HG02938 (cell line): ENCODE measurements at regions not wholly inside any gene's neighbourhood (a gene's known extent, or its start where the extent isn't known, plus 50 kb on each side); places are given as distances from the start of the nearest gene placed in this dataset.
"Not testable (repeated sequence)": the region's sequence is repeated elsewhere in the genome, so short reads cannot be mapped to it uniquely, and the experiment has no call there.

ENCODE experiments used
- ATAC-seq: cut with Tn5 transposase; IDR thresholded peaks from one replicate; pipeline ENCODE4 v1.9.1; 2021; ENCODE audit warnings: mild to moderate bottlenecking, moderate library complexity; ENCODE audit not compliant: unreplicated experiment

DNA sequence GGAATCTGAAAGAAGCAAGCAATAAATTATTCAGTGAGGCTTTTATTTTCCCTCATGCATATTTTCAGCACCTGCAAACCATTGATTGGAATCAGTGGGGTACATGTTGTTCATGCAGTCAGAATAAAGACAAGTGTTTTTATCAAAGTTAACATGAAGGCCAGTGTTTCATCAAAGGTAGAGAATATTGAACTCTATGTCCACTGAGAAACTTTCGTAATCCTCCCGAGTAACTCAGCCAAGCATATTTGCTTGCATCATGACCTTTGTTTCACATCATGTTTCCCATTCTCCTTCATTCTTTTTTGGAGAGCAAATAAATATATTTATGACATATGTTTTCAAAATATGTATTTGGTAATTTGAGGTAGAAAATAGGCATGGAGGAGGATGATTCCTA is 663.1 kb downstream of the SH2D4B start:
- ATAC-seq = no peak

DNA sequence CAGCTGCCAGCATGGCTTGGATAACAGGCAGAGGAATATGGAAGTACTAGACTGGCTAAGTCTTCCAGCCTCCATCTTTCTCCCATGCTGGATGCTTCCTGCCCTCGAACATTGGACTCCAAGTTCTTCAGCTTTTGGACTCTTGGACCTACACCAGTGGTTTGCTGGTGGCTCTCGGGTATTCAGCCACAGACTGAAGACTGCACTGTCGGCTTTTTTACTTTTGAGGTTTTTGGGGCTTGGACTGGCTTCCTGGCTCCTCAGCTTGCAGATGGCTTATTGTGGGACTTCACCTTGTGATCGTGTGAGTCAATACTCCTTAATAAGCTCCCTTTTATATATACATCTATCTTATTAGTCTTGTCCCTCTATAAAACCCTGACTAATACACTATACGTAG is 667.6 kb upstream of the NRG3 start:
- ATAC-seq = not testable (repeated sequence)

DNA sequence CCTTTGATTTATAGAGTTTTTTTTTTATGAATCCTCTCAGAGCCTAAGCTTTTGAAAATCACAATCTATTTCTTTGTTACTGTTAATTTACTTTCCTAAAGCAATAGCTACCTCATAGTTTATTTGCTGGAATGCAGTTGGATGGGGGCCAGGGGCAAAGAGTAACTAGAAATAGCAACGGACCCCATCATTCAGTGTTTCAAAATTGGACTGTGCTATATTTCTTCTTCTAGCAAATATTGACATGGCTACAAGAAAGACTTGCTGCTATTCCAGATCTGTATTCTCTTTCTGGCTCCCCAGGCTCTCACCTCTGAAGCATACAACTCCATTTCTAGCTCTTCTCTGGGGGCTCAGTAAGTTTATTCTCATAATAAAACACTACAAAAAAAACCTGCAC is 661.6 kb upstream of the NRG3 start:
- ATAC-seq = no peak

DNA sequence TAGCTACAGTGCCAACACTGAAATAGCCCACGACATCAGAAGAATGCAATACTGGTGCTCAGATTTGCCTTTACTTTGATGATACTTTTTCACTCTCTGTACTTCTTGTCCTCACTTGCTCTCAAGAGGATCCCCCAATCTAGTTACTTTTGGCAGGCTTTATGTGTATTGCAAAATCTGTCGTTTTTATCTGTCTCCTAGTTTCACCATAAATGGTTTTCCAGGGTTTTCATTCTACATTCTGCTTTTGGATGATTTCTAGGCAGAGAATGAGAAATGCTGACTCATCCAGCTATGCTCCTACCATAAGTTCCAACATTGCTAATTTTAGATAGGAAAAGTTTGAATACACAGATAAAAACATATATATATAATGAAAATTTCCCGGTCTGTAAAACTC is 659.5 kb upstream of the NRG3 start:
- ATAC-seq = no peak

DNA sequence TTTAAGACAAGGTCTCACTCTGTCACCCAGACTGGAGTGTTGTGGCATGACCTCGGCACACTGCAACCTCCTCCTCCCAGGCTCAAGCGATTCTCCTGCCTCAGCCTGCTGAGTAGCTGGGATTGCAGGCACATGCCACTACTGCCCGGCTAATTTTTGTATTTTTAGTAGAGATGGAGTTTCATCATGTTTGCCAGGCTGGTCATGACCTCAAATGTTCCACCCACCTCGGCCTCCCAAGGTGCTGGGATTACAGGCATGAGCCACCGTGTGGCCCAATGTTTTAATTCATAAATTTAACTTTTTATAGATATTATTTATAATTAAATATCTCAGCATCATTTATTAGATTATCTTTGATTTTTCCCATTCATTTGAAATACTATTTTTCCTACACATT is 658.0 kb upstream of the NRG3 start:
- ATAC-seq = no peak

DNA sequence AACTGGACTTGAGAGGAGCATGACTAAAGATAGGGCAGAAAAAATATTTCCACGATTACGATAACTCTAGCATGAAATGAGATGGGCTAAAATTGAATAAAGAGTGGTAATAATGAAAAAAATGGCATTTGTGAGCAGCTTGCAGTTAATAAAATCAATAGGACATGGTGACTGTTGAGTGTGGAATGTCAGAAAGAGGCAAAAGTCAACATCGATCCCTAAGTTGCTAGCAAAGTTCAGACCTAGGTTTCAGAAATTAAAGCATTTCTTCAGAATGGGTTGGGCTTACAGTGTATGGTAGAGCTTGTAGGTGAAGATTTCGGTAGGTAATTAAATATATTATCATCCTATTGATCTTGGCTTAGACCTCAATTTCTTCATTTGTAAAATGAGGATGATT is 656.7 kb upstream of the NRG3 start:
- ATAC-seq = no peak

DNA sequence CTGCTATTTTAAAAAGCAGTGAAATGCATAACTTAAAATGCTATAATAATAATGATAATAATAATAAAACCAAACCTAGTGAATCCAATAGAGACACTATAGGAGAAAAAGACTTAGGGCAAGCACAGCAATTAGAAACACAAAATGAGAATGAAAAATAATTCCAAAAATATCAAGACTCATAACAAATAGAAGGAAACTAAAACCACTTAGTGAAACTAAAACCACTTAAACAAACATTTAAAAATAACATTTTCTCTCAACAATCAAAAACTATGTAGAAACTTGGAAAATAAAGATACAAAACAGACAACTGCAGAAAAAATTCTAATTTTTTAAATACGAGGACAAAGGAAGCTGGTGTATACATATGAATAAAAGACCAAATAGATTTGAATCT is 655.2 kb upstream of the NRG3 start:
- ATAC-seq = no peak

DNA sequence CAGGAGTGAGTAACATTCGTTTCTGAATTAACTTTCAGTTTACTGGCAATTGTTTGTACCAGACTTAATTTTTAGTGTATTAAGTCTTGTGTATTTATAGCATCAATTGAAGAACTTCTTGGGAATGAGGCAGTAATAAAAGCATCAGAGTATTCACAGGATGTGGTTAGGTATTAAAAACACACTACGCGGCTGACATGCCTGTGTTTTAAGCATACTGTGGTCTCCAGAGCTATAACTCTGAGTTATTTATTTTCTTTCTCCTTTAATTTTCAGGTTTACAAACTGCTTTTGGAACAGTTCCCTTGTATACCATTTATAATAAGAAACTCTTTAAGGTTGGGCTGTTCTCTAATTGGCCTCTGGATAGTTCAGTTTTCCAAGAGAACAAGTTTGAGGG is 626.1 kb upstream of the NRG3 start:
- no peak for ATAC-seq

DNA sequence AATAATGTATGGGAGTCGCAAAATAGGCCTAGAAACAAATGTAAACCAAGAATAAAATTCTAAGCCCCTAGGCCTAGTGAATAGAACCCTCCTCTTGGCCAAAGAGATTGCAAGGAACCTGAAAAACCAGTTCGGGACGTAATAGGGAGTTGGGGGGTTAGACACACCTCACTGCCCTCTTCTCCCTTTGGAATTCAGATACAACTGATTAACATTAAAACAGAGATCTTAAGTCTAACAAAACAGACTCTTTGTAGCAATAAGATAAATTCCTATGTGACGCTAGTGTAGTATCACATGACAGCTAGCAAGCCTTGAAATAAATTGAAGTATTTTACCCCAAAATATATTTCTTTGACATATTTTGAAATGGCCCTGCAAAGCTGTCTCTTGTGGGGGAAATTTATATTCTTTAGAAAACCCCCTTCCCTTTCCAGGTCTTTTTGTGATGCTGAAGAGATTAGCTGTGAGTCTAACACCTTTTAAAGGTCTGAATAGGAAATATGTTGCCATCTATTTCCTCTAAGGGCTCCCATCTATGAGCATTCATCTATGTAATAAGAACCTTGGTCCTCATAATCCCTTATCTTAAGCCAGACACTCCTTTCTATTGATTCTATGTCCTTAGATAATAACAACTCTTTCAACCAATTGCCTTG is 623.4 kb upstream of the NRG3 start:
- no peak for ATAC-seq

DNA sequence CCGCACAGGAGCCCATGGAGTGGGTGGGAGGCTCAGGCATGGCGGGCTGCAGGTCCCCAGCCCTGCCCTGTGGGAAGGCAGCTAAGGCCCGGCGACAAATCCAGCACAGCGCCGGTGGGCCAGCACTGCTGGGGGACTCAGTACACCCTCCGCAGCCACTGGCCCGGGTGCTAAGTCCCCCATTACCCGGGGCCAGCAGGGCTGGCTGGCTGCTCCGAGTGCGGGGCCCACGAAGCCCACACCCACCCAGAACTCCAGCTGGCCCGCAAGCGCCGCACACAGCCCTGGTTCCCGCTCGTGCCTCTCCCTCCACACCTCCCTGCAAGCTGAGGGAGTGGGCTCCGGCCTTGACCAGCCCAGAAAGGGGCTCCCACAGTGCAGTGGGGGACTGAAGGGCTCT is 610.0 kb upstream of the NRG3 start:
- ATAC-seq = not testable (repeated sequence)

DNA sequence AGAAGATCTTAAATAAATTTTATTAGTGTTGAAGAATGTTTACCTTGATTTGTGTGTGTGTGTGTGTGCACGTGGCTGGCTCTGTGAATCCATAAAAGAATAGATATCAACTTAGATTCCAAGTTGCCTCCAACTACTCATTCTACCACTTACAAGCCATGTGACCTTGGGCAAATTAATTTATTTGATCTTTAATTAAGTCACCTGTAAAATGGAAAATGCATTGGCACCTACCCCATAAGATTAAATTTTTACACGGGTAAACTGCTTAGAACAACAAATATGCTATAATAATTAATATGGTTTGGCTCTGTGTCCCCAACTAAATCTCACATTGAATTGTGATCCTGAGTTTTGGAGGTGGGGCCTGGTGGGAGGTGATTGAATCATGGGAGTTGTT is 604.9 kb upstream of the NRG3 start:
- ATAC-seq = no peak

DNA sequence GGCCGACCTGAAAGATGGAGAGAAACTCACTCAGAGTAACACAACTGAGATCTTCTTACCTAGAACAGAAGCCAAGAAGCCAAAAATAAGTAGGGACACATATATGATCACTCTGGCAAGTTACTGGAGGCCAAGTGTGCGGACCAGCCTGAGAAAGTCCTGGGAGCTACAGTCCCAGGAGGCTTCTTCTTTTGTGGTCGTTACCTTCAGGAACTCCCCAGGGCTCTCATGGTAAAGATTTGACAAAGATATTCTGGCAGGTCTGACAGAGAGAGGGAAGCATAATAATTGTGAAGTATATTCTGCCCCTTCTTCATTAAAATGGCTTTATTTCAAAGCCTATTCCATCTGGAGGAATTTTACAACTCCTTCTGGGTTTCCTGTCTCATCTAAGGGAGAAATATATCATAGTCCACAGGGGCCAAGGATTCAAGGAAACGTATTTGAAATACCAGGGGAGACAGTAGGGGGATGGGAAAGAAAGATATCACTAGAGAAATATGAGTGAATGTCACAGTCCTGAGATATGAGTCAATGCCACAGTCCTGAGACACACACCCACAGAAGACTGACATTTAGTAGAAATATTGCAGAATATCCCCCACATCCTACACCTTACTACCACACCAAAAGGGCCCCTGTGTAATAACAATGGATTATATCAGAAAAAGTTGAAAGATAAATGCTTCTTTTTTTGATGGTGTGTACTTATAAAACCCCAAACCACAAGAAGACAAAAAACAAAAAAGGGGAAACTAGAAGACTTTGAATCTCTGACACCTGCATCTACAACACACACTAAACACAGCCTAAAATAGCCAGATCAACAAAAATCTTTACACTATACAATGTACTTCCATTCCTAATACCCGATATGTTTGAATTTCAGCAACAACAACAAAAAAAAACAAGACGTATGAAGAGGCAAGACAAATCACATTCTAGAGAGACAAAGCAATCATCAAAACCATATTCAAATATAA is 594.2 kb upstream of the NRG3 start:
- ATAC-seq = no peak

DNA sequence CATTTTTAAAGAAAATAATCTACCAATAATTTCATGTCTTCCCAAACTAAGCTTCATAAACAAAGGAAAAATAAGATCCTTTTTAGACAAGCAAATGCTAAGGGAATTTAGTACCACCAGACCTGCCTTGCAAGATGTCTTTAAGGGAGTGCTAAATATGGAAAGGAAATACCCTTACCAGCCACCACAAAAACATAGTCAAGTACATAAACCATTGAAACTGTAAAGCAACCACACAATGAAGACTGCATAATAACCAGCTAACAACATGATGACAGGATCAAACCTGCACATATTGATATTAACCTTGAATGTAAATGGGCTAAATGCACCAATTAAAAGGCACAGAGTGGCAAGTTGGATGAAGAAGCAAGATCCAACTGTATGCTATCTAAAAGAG is 586.5 kb upstream of the NRG3 start:
- ATAC-seq = no peak

DNA sequence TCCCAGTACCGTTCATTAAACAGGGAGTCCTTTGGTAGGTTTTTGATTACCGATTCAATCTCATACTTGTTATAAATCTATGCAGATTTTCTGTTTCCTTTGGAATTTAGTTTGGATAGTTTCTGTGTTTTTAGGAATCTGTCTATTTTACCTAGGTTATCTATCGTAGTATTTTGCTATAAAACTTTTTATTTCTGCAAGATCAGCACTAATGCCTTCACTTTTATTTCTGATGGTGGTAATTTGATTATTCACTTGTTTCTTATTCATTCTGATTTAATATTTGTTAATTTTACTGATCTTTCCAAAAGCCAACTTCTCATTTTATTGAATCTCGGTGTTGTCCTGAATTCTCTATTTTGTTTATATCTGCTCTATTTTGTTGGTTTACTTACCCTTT is 577.7 kb upstream of the NRG3 start:
- no peak for ATAC-seq

DNA sequence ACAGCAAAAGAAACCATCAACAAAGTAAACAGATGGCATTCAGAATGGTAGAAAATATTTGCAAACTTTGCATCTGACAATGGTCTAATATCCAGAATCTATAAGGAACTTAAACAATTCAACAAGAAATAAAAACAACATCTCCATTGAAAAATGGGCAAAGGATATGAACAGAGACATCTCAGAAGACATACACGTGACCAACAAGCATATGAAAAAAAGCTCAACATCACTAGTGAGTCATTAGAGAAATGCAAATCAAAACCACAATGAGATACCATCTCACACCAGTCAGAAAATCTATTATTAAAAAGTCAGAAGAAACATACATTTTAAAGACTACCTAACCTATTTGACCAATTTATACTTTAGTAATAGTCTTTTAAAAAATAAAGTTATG is 571.3 kb upstream of the NRG3 start:
- ATAC-seq = no peak

DNA sequence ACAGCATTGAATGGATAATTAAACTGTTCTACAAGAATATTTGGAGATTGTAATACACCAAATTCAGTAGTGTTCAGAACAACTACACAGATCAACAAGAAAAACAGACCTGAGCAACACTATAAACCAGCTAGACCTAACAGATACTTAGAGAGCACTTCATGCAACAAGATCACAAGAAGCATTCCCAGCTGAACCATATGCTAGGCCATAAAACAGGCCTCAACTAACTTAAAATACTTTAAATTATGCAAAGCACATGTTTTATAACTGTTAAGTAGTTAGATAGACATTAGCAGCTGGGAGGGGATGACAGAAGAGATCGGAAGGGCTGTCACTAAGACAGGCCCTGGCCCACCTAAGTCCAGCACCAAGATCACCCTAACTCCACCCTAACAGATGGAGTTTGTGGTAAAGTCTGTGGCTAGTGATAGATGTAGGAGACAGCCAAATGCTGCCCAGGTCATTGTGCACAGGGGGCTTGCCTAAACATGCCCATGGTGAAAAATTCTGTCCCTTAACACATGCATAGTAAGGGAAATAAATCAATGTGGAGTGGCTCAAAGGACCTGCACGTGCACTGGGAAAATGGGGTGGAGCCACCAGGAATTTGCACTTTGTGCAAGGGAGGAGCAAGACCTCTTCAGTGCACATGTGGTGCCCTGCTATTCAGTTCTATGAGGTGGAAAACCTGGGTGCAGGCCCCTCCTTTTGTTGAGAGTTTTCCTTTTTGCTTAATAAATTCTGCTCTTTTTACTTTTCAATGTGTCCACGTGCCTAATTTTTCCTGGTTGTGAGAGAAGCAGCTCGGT is 567.8 kb upstream of the NRG3 start:
- no peak for ATAC-seq

DNA sequence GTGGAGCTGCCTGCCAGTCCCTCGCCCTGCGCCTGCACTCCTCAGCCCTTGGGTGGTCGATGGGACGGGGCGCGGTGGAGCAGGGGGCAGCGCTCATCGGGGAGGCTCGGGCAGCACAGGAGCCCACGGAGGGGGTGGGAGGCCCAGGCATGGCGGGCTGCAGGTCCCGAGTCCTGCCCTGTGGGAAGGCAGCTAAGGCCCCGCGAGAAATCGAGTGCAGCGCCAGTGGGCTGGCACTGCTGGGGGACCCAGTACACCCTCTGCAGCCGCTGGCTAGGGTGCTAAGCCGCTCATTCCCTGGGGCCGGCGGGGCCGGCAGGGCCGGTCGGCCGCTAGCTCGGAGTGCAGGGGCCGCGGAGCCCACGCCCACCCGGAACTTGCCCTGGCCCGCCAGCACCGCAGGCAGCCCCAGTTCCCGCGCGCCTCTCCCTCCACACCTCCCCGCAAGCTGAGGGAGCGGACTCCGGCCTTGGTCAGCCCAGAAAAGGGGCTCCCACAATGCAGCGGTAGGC is 565.9 kb upstream of the NRG3 start:
- ATAC-seq = no peak

DNA sequence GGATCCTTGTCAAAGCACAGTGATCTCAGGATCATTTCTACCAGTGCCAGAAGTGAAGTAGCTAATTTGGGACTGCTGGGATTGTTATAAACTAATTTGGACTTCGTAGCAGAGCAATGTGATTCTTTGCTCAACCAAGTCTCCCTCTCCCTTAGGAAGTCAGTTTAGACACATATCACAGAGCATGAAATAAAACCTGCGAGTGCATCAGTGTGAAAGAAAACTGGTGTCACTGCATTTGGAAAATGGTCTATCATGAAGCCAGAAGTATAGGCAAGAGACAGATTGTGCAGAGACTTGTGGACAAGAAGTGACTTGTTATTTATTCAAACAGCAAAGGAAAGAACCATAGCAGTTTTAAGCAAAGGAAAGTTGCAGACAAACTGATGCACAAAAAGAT is 560.5 kb upstream of the NRG3 start:
- no peak for ATAC-seq

DNA sequence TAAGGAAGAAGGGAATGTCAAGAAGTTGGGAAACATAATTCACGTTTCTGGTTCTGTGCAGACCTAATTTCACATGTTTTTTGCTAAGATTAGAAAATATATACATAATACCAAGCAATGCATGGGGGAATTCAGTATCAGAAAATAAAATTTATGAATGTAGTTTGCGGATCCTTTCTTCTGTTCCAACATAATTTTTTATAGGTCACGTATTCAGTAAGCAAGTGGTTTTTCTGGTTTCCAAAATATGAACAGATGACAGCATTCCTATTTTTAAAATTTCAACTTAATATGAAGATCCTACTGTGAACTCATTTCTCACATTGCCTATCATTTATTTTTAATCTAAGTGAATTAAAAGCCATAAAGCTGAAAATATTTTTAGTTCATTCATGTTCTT is 560.0 kb upstream of the NRG3 start:
- no peak for ATAC-seq

DNA sequence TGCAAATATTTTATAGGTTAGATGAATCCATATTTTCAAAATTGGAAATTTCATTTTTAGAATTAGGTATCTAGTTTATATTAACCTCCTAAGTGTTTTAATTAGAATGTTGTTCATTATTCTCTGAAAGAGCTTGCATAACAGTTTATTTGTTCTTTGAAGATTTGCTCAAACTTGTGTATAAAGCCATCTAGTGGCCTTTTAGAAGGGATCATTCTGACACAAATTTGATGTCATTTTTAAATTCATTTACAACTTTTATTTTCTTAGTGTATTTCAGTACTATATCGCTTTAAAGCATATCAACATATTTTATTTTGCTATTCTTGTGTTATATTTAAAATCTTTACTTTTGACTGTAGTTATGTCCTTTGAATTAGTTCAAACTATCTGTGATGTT is 527.0 kb upstream of the NRG3 start:
- ATAC-seq = no peak

DNA sequence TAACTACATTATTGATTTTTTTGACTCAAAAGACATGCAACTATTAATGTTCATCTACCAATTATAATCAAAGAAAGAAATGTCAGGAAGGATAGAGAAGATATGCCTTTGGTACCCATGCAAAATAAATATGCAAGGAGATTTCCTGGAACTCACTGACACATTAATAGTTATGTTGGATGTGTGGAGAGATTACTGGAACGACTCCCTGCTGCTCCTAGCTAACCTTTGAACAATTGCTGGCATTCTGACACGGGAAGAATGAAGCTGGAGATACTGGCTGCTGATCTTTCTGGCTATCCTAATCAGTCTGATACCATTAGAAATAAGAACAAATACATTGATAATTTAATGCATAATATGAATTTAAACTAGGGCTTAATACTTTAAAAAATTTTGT is 507.9 kb upstream of the NRG3 start:
- ATAC-seq = no peak
